ENCODE measurements at regions not wholly inside any gene's neighbourhood (a gene's known extent, or its start where the extent isn't known, plus 50 kb on each side); places are given as distances from the start of the nearest gene placed in this dataset.
"Not testable (repeated sequence)": the region's sequence is repeated elsewhere in the genome, so short reads cannot be mapped to it uniquely, and the experiment has no call there.

GRCh38 chr16:8408855-8409567 is 181.3 kb downstream of the TMEM114 start:
- FAIRE-seq, result no peak
- TF ChIP-seq POLR2A (IDR thresholded peaks at IDR 0.05; ENCODE audit: low read depth, low read length), result no peak

GRCh38 chr16:8407351-8407750 is 183.0 kb downstream of the TMEM114 start:
- TF ChIP-seq POLR2A (IDR thresholded peaks at IDR 0.05; ENCODE audit: low read depth, low read length), result no peak
- FAIRE-seq (no peak), DNase-seq (ENCODE audit: insufficient read length, low spot score) (no peak)

More at GRCh38 chr16:8408855-8409567, 181.3 kb downstream of the TMEM114 start:
- no peak for DNase-seq (ENCODE audit: insufficient read length, low spot score)

DNA sequence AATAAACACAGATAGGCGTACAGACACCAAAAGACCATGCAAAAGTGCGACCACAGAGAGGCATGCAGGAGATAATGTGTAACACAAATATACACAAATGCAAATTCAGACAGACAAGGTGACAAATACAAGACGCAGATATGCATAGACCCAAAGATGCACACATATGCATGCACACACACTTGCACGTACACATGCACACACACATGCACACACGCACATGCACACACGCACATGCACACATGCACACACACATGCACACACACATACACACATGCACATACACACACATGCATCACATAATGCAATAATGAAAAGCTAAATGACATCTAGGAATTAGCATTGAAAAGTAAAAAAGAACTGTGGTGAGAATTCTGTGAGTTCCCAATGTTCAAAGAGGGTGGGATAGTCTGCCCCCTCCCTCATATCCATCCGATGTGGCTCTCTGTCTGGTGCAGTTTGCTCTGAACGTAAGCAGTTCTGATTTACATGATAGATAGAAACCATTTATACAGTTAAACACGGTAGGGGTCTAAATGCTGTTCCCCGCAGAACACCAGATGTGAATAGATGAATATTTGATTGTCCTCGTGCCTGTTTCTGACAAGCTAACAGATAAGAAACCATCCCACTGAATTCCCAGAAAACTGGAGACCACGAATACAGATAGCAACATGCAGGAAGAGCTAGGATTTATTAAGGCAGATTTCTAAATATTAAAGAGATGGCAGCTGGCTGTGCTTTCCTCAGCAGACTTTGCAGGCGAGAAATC is 186.1 kb downstream of the TMEM114 start:
- FAIRE-seq (no peak), DNase-seq (ENCODE audit: insufficient read length, low spot score) (no peak)
- no peak for TF ChIP-seq POLR2A (IDR thresholded peaks at IDR 0.05; ENCODE audit: low read depth, low read length)

GRCh38 chr16:8402981-8403843 is 187.1 kb downstream of the TMEM114 start:
- no peak for TF ChIP-seq POLR2A (IDR thresholded peaks at IDR 0.05; ENCODE audit: low read depth, low read length)
- FAIRE-seq, result no peak
- no peak for DNase-seq (ENCODE audit: insufficient read length, low spot score)

GRCh38 chr16:8400683-8401082 is 189.6 kb downstream of the TMEM114 start:
- DNase-seq (ENCODE audit: insufficient read length, low spot score); FAIRE-seq: not testable (repeated sequence)

- FAIRE-seq (no peak), DNase-seq (ENCODE audit: insufficient read length, low spot score) (no peak)
- no peak for TF ChIP-seq POLR2A (IDR thresholded peaks at IDR 0.05; ENCODE audit: low read depth, low read length)
Observed at GRCh38 chr16:8398548-8398947, 191.8 kb downstream of the TMEM114 start.

DNA sequence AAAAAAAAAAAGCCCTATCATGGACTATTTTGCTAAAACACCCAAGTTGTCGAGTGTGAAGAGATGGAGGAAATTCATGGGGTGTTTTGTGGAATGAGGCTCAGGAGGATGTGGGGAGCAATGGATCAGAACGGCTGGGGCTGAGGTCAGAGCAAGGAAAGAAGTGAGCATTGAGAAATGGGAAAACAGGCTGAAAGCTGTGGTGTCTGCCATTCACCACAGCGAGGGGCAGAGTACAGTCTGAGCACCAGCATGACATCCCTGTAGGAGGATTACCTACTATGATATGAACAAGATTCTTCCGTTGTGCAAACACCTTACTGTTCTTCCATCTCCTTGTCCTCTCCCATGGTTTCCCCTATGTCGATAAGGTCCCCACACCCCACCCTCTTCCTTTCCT is 193.1 kb downstream of the TMEM114 start:
- FAIRE-seq, result no peak
- no peak for DNase-seq (ENCODE audit: insufficient read length, low spot score)
- no peak for TF ChIP-seq POLR2A (IDR thresholded peaks at IDR 0.05; ENCODE audit: low read depth, low read length)

- DNase-seq (ENCODE audit: insufficient read length, low spot score), result no peak
- no peak for TF ChIP-seq POLR2A (IDR thresholded peaks at IDR 0.05; ENCODE audit: low read depth, low read length)
- no peak for FAIRE-seq
Observed at GRCh38 chr16:8396463-8396862, 193.8 kb downstream of the TMEM114 start.

DNA sequence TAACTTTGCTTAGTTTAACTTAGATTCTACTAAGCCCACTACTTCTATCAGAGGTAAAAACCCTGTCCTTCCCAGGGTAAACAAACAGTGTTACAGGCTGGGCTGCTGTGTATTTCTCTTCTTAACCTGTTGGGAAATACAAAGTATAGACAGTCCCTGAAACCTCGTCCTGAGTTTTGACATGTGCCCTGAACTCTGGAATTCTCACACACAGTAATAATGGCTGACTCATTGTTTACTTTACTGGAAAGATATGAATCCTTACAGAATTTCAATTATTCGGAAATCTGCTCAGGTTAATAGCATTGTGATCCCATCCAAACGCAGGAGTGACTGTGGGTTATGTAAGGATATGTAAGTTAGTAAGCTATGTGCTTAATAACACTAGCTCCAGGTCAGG is 199.1 kb downstream of the TMEM114 start:
- no peak for TF ChIP-seq POLR2A (IDR thresholded peaks at IDR 0.05; ENCODE audit: low read depth, low read length)

GRCh38 chr16:8388684-8389083 is 201.6 kb downstream of the TMEM114 start:
- no peak for TF ChIP-seq POLR2A (IDR thresholded peaks at IDR 0.05; ENCODE audit: low read depth, low read length)
- FAIRE-seq (no peak), DNase-seq (ENCODE audit: insufficient read length, low spot score) (no peak)

More for the DNA sequence above, 199.1 kb downstream of the TMEM114 start:
- no peak for DNase-seq (ENCODE audit: insufficient read length, low spot score)
- FAIRE-seq, result no peak

GRCh38 chr16:8381814-8382213 is 208.5 kb downstream of the TMEM114 start:
- DNase-seq (ENCODE audit: insufficient read length, low spot score), result no peak
- FAIRE-seq, result no peak
- TF ChIP-seq POLR2A (IDR thresholded peaks at IDR 0.05; ENCODE audit: low read depth, low read length), result no peak

DNA sequence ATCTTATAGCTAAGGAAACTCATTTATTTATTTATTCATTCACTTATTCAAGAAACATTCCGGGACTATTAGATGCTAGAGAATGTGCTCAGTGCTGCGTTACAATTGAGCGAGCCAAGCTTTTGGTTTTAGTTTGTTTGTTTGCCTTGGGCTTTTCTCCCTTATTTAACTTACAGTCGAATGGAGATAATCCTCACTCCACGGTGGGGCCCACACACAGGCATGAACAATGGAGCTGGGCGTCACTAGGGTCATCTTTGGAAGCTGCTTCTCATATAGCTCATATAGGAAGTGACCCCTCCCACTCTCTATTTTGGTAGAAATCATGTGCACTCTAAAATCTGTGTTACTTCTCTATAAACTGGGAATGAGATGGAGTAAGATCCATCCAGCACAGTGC is 210.0 kb downstream of the TMEM114 start:
- no peak for TF ChIP-seq POLR2A (IDR thresholded peaks at IDR 0.05; ENCODE audit: low read depth, low read length)
- DNase-seq (ENCODE audit: insufficient read length, low spot score) (no peak), FAIRE-seq (no peak)

- no peak for FAIRE-seq
Observed at GRCh38 chr16:8377864-8378263, 212.4 kb downstream of the TMEM114 start.

GRCh38 chr16:8376858-8377257 is 213.5 kb downstream of the TMEM114 start:
- FAIRE-seq (no peak), DNase-seq (ENCODE audit: insufficient read length, low spot score) (no peak)
- TF ChIP-seq POLR2A (IDR thresholded peaks at IDR 0.05; ENCODE audit: low read depth, low read length), result no peak

More at GRCh38 chr16:8377864-8378263, 212.4 kb downstream of the TMEM114 start:
- no peak for TF ChIP-seq POLR2A (IDR thresholded peaks at IDR 0.05; ENCODE audit: low read depth, low read length)
- DNase-seq (ENCODE audit: insufficient read length, low spot score), result no peak

All from H54 (cell line).